GM18507 (cell line): ENCODE measurements at regions not wholly inside any gene's neighbourhood (a gene's known extent, or its start where the extent isn't known, plus 50 kb on each side); places are given as distances from the start of the nearest gene placed in this dataset.

Experiments used
- DNase-seq: peaks from one replicate; pipeline ENCODE4 v3.0.0; 2011; ENCODE audit warnings: low read depth; ENCODE audit not compliant: insufficient read length; ENCODE audit errors: extremely low spot score
- FAIRE-seq: peaks from 2 replicates; lab custom pipeline; 2011; peaks lifted over from hg19 to GRCh38; lab: Jason Lieb, UNC

GRCh38 chr12:115155665-115156645 is 472.0 kb upstream of the TBX3 start:
- DNase-seq (no peak), FAIRE-seq (no peak)

- FAIRE-seq: no peak
- no peak for DNase-seq
Measured at GRCh38 chr12:115149685-115150378, 465.9 kb upstream of the TBX3 start.

GRCh38 chr12:115149279-115149678 is 465.3 kb upstream of the TBX3 start:
- FAIRE-seq (no peak), DNase-seq (no peak)

GRCh38 chr12:115147916-115148315 is 463.9 kb upstream of the TBX3 start:
- DNase-seq: no peak
- FAIRE-seq: no peak

- DNase-seq (no peak), FAIRE-seq (no peak)
Measured at GRCh38 chr12:115146453-115146852, 462.5 kb upstream of the TBX3 start.

GRCh38 chr12:115144425-115144824 is 460.4 kb upstream of the TBX3 start:
- FAIRE-seq: no peak
- no peak for DNase-seq

GRCh38 chr12:115140981-115141655 is 457.1 kb upstream of the TBX3 start:
- FAIRE-seq (no peak), DNase-seq (no peak)

- no peak for DNase-seq
- FAIRE-seq: no peak
Measured at GRCh38 chr12:115137812-115138521, 454.0 kb upstream of the TBX3 start.

- no peak for FAIRE-seq
- DNase-seq: no peak
Measured at GRCh38 chr12:115135800-115136211, 451.8 kb upstream of the TBX3 start.

- DNase-seq: no peak
- FAIRE-seq: no peak
Measured at GRCh38 chr12:115134298-115134697, 450.3 kb upstream of the TBX3 start.

- FAIRE-seq: no peak
- DNase-seq: no peak
Measured at GRCh38 chr12:115132905-115133304, 448.9 kb upstream of the TBX3 start.

- DNase-seq (no peak), FAIRE-seq (no peak)
Measured at GRCh38 chr12:115132145-115132544, 448.2 kb upstream of the TBX3 start.

GRCh38 chr12:115129727-115130126 is 445.8 kb upstream of the TBX3 start:
- no peak for FAIRE-seq

GRCh38 chr12:115121053-115121452 is 437.1 kb upstream of the TBX3 start:
- FAIRE-seq: no peak

More at GRCh38 chr12:115129727-115130126, 445.8 kb upstream of the TBX3 start:
- DNase-seq: no peak

GRCh38 chr12:115118177-115118724 is 434.3 kb upstream of the TBX3 start:
- FAIRE-seq: no peak
- DNase-seq: no peak

More at GRCh38 chr12:115121053-115121452, 437.1 kb upstream of the TBX3 start:
- DNase-seq: no peak

GRCh38 chr12:115114140-115114539 is 430.2 kb upstream of the TBX3 start:
- FAIRE-seq (no peak), DNase-seq (no peak)

GRCh38 chr12:115109863-115110262 is 425.9 kb upstream of the TBX3 start:
- DNase-seq: no peak
- FAIRE-seq: no peak

- DNase-seq: no peak
- FAIRE-seq: no peak
Measured at GRCh38 chr12:115108129-115109100, 424.4 kb upstream of the TBX3 start.
